IPS-18c (cell line): ENCODE measurements at regions not wholly inside any gene's neighbourhood (a gene's known extent, or its start where the extent isn't known, plus 50 kb on each side); places are given as distances from the start of the nearest gene placed in this dataset.

Experiments
- H3K4me3 ChIP-seq: 2 replicates; pipeline ENCODE4 v1.7.0; 2013; ENCODE audit warnings: low read depth, mild to moderate bottlenecking, low read length, moderate library complexity; ENCODE audit not compliant: insufficient read depth
- H3K9me3 ChIP-seq: one replicate; pipeline ENCODE4 v1.6.1; 2013; ENCODE audit warnings: mild to moderate bottlenecking, low read length, moderate library complexity; ENCODE audit not compliant: control insufficient read depth, insufficient read depth

- Histone ChIP-seq H3K9me3 (no peaks in the 10 kb centered on the region), H3K4me3 (no peak overlapping the region)
Observed at GRCh38 chr6:14838133-14838583, 407.7 kb upstream of the JARID2 start.

GRCh38 chr6:14841901-14842421 lies 403.9 kb upstream of the JARID2 start:
- H3K9me3 ChIP-seq: peaks cover 2% of the 10 kb centered on the region
- no peak overlapping the region for H3K4me3 ChIP-seq

- Histone ChIP-seq H3K4me3 (no peak overlapping the region), H3K9me3 (peaks cover 2% of the 10 kb centered on the region)
Observed at GRCh38 chr6:14844411-14844810, 401.5 kb upstream of the JARID2 start.

GRCh38 chr6:14848019-14848418 lies 397.9 kb upstream of the JARID2 start:
- Histone ChIP-seq H3K4me3 (no peak overlapping the region), H3K9me3 (peaks cover 2% of the 10 kb centered on the region)

GRCh38 chr6:14849185-14849584 lies 396.7 kb upstream of the JARID2 start:
- Histone ChIP-seq H3K9me3 (no peaks in the 10 kb centered on the region), H3K4me3 (no peak overlapping the region)

GRCh38 chr6:14851281-14851680 lies 394.6 kb upstream of the JARID2 start:
- no peaks in the 10 kb centered on the region for H3K9me3 ChIP-seq
- no peak overlapping the region for H3K4me3 ChIP-seq

- H3K4me3 ChIP-seq: no peak overlapping the region
- no peaks in the 10 kb centered on the region for H3K9me3 ChIP-seq
Observed at GRCh38 chr6:14852375-14852774, 393.5 kb upstream of the JARID2 start.

GRCh38 chr6:14856177-14856576 lies 389.7 kb upstream of the JARID2 start:
- H3K4me3 ChIP-seq: no peak overlapping the region
- no peaks in the 10 kb centered on the region for H3K9me3 ChIP-seq

- no peak overlapping the region for H3K4me3 ChIP-seq
- no peaks in the 10 kb centered on the region for H3K9me3 ChIP-seq
Observed at GRCh38 chr6:14857001-14857400, 388.9 kb upstream of the JARID2 start.

- Histone ChIP-seq H3K9me3 (no peaks in the 10 kb centered on the region), H3K4me3 (no peak overlapping the region)
Observed at GRCh38 chr6:14857501-14857900, 388.4 kb upstream of the JARID2 start.

GRCh38 chr6:14858808-14859207 lies 387.1 kb upstream of the JARID2 start:
- Histone ChIP-seq H3K4me3 (no peak overlapping the region), H3K9me3 (no peaks in the 10 kb centered on the region)

GRCh38 chr6:14860774-14861173 lies 385.1 kb upstream of the JARID2 start:
- Histone ChIP-seq H3K9me3 (no peaks in the 10 kb centered on the region), H3K4me3 (peak overlapping the region; percentile 10; the same call in 1 of the 2 replicates)

- H3K4me3 ChIP-seq: no peak overlapping the region
- H3K9me3 ChIP-seq: no peaks in the 10 kb centered on the region
Observed at GRCh38 chr6:14861491-14861943, 384.4 kb upstream of the JARID2 start.

GRCh38 chr6:14862845-14863244 lies 383.0 kb upstream of the JARID2 start:
- no peak overlapping the region for H3K4me3 ChIP-seq
- no peaks in the 10 kb centered on the region for H3K9me3 ChIP-seq

- H3K4me3 ChIP-seq: no peak overlapping the region
- no peaks in the 10 kb centered on the region for H3K9me3 ChIP-seq
Observed at GRCh38 chr6:14863902-14864850, 381.7 kb upstream of the JARID2 start.

- Histone ChIP-seq H3K9me3 (no peaks in the 10 kb centered on the region), H3K4me3 (no peak overlapping the region)
Observed at GRCh38 chr6:14865531-14866100, 380.3 kb upstream of the JARID2 start.

GRCh38 chr6:14867802-14868201 lies 378.1 kb upstream of the JARID2 start:
- Histone ChIP-seq H3K4me3 (no peak overlapping the region), H3K9me3 (no peaks in the 10 kb centered on the region)

- H3K4me3 ChIP-seq: no peak overlapping the region
- H3K9me3 ChIP-seq: no peaks in the 10 kb centered on the region
Observed at GRCh38 chr6:14871221-14871620, 374.6 kb upstream of the JARID2 start.
